GM18498 (cell line): ENCODE measurements at regions not wholly inside any gene's neighbourhood (a gene's known extent, or its start where the extent isn't known, plus 50 kb on each side); places are given as distances from the start of the nearest gene placed in this dataset.

ENCODE experiments used
- ATAC-seq: cut with Tn5 transposase; IDR thresholded peaks from one replicate; pipeline ENCODE4 v1.9.1; 2021; ENCODE audit warnings: mild to moderate bottlenecking, moderate library complexity; ENCODE audit not compliant: unreplicated experiment

- ATAC-seq: no peak
These were observed 160.5 kb upstream of the PRSS58 start for GRCh38 chr7:142418326-142418725.

DNA sequence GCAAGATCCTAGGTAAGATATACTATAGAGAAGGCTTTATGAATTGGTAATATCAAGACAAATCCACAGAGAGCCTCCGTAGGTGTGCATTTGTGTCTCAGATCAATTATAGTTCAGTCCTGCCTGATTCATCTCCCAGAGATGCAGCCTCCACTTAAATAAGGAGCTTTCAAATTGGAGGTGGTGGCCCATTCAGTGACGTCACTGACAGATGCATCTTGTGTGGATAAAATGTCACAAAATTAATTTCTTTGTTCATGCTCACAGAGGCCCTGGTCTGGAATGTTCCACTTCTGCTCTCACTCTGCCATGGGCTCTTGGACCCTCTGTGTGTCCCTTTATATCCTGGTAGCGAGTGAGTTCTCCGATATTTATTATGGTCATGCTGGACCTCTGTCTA lies 157.1 kb upstream of the PRSS58 start:
- ATAC-seq: no peak

GRCh38 chr7:142414135-142414534 lies 156.3 kb upstream of the PRSS58 start:
- peak; percentile 86 for ATAC-seq

GRCh38 chr7:142413280-142414000 lies 155.6 kb upstream of the PRSS58 start:
- no peak for ATAC-seq

DNA sequence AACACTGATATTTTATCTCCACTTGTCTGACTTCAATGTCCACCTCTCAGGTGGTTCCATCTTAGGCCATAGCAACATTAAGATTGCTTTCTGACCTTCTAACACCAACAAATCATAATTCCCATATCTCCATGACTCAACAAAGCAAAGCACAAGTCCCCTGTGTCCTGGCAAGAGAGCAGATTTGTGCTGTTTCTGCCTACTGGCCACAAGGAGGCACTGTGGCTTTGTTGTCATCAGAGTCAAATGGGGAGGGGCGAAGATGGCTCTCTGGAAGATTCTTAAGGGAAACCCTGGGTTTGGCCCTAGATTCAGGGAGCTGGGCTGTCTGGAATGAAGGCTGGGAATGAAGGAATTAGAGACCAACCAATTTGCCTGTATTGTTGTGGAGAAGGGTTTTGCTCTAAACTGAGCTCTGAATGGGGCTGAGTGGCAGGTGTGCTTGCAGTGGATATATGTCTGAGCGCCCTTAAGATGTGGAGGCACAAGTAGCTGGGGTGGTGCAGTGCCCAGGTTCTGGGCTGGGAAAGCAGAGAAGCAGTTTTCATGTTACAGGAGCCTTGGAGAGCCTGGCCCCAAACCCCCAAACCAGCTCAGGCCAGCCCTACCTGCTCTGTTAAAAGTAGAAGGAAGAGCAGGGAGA lies 154.8 kb upstream of the PRSS58 start:
- peak; percentile 84 for ATAC-seq

DNA sequence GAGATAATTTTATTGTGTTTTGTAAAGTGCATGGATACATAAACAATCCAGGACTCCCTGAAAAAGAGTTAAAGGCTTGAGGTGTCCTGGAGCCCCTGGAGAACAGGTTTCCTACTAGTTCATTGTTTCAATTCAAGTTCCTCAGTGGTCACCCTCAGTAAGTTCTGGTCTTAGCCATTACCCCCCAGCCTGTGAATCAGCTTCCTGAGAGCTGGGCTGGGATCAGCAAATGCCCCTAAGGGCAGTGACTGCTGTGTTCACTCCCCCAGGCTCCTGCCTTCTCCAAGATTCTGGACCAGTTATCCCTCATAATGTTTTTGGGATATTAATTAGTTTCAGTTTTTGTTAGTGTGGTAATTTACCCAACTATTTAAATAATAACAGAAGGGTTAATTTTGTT lies 151.6 kb upstream of the PRSS58 start:
- no peak for ATAC-seq

GRCh38 chr7:142408794-142409193 lies 150.9 kb upstream of the PRSS58 start:
- no peak for ATAC-seq

DNA sequence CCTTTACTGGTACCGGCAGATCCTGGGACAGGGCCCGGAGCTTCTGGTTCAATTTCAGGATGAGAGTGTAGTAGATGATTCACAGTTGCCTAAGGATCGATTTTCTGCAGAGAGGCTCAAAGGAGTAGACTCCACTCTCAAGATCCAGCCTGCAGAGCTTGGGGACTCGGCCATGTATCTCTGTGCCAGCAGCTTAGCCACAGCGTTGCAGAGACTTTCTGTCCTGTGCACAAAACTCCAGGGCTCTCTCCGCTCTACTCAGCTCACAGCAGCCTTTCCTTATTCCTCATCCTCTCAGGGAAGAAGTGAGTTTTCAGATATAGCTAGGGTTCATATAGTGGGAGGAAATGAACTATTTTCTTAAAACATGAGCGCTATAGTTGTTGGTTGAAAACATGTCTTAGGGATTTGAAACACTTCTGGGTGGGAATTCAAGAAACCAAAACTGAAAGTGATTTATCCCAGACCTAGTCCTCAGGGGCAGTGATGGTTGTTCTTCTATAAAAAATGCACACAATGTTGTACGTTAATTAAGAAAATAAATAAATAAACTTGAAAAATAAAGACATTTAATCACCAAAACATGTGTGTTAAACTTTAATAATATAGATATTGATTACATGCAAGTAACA lies 150.2 kb upstream of the PRSS58 start:
- no peak for ATAC-seq

DNA sequence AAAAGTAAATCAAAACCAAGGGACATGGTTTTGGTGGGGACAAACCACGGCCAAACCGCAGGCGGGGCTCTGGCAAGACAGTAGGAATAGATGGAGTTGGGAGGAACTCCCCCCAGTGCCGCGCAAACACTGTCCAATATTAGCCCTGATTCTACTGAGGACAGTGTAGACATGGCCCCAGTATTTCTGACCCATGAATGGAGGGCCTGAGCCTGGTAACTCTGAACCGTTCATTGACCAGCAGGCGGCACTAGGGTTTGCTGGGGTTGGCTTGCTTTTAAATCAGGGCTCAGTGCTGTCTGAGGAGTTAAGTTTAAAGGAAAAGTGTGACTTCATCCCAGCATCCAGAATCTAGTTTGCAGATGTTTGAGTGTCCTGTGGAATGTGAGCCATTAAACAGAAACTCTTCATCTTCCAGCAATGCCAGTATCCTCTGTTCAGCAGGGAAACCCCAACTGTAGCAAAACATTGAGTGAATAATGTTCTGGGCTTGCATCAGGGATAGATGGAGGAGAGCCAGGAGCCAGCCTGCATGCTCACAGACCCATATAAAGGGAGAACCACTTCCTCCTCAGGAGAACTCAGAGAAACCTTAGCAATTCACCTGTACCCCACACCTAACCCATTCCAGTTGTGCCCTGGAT lies 147.4 kb upstream of the PRSS58 start:
- no peak for ATAC-seq

GRCh38 chr7:142401951-142402350 lies 144.1 kb upstream of the PRSS58 start:
- no peak for ATAC-seq

GRCh38 chr7:142400042-142400533 lies 142.2 kb upstream of the PRSS58 start:
- ATAC-seq: no peak

DNA sequence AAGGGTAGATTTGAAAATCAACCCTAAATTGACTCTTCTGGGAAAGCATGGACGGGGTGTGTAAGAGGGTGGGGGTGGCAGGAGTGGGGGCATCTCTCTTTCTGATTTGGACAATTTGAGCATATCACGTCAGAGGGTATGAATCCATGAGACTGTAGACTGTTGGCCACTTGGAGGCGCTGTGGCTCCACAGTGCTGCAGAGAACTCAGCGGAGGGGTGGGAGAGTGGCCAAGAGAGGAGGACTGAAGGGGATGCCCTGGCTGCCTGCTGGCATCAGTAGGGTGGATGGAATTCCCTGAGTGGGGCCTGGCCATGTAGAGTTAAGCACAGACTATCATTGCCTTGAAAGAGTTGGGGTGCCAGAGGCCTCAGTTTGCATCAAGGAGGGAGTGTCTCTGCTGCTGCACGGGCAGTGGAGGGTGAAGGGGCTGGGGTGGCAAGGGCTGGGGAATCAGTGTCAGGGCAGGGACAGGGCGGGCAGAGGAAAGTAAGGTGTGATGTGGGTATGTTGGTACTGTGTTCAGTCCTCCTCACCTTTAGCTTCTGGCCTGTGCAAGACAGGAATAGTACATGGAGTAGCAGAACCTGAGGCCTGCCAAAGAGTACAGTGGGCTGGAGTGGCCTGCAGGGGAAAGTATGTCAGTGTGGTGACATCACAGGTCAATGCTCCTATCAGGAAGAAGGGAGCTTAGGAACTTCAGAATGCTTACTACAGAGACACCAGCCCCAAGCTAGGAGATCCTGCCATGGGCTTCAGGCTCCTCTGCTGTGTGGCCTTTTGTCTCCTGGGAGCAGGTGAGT lies 133.5 kb upstream of the PRSS58 start:
- no peak for ATAC-seq

- ATAC-seq: no peak
These were observed 131.7 kb upstream of the PRSS58 start for GRCh38 chr7:142389544-142389943.

DNA sequence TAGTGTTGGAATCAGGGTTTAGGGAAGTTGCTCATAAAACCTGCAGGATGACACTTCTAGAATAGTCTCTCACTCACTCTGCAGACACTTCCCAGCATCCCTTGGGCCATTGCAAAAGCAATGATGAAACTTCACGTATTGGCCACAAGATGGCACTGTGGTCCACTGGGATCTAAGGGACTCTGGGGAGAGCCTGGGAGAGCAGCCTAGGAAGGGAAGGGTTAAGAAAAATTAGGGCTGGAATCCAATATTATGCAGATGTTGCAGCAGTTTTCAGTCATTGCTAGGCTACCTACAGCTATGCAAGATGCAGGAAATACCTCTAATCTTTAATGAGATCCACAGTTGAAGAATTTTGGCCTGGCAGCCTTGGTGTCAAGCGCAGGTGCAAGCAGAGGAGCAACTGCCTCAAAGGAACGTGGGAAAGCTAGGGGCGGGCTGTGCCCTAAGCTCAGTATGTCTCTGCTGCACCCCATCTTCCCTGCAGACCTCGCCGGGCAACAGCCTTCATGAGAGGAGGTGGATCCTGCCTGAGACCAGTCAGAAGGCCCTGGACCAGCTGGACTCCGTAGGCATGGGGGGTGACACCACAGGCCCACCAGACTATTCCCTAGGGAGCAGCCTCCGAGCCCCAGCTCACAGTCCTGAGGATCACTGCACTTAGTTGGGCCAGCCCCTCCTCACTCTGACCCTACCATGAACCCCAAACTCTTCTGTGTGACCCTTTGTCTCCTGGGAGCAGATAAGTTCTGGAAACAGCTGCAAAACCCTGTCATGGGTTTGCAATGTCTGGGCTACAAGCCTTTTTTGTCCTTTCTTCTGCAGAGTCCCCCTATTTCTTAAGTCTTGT lies 127.9 kb upstream of the PRSS58 start:
- peak; percentile 76 for ATAC-seq

DNA sequence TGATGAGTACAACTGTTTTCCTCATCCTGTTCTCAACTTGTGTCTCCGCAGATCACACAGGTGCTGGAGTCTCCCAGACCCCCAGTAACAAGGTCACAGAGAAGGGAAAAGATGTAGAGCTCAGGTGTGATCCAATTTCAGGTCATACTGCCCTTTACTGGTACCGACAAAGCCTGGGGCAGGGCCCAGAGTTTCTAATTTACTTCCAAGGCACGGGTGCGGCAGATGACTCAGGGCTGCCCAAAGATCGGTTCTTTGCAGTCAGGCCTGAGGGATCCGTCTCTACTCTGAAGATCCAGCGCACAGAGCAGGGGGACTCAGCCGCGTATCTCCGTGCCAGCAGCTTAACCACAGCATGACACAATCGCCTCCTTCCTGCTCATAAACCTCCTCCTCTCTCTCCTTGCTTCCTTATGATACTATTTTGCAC lies 126.7 kb upstream of the PRSS58 start:
- peak; percentile 45 for ATAC-seq

DNA sequence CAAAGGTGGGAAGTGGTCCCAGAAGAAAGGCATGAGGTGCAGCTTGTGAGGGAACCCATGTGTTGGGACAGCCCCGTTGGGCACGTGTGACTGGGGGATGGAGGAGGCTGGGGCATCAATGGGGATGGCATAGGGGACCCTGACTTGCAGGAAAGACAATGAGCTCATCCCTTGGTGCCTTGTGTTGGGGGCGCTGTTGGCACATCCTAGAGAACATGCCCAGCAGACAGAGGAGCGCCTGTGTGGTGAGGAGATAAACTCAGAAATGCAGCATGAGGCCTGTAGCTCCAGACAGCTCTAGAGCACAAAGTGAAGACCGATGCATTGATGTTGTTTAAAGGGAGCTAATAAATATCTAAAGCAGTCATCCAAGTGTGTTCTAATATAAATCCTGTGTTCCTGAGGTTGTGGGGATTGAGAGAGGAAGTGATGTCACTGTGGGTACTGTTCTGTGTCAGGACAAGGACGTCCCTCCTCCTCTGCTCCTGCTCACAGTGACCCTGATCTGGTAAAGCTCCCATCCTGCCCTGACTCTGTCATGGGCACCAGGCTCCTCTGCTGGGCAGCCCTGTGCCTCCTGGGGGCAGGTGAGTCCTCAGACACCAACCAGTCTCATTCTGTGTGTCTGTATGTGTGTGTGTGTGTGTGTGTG lies 126.1 kb upstream of the PRSS58 start:
- ATAC-seq: peak; percentile 24

GRCh38 chr7:142381727-142382390 lies 124.0 kb upstream of the PRSS58 start:
- no peak for ATAC-seq

GRCh38 chr7:142380069-142380468 lies 122.2 kb upstream of the PRSS58 start:
- ATAC-seq: no peak
